Karpas-422 (cell line): ENCODE measurements at regions not wholly inside any gene's neighbourhood (a gene's known extent, or its start where the extent isn't known, plus 50 kb on each side); places are given as distances from the start of the nearest gene placed in this dataset.

ENCODE experiments used
- DNase-seq: peaks from one replicate; pipeline ENCODE4 v3.0.0-alpha.2; 2015
- H2AFZ ChIP-seq: fragments of 200-600 bp; sonication (generic); 2 replicates; pipeline ENCODE4 v1.6.1; 2014; ENCODE audit warnings: antibody characterized with exemption, low read length, mixed read lengths
- H3K27ac ChIP-seq: fragments of 200-600 bp; sonication (generic); 2 replicates; pipeline ENCODE4 v1.5.1; 2014; ENCODE audit warnings: mild to moderate bottlenecking, low read length, moderate library complexity
- H3K27me3 ChIP-seq: fragments of 200-600 bp; sonication (generic); 2 replicates; pipeline ENCODE4 v1.6.1; 2014; ENCODE audit warnings: low read length, mixed read lengths
- H3K36me3 ChIP-seq: fragments of 200-600 bp; sonication (generic); 2 replicates; pipeline ENCODE4 v1.6.1; 2014; ENCODE audit warnings: low read length, mixed read lengths; ENCODE audit not compliant: insufficient read depth
- H3K4me1 ChIP-seq: fragments of 200-600 bp; sonication (generic); 2 replicates; pipeline ENCODE4 v1.6.1; 2014; ENCODE audit warnings: mild to moderate bottlenecking, low read length, mixed read lengths
- H3K4me2 ChIP-seq: fragments of 200-600 bp; sonication (generic); 2 replicates; pipeline ENCODE4 v1.6.1; 2014; ENCODE audit warnings: low read length, low read depth, mild to moderate bottlenecking; ENCODE audit not compliant: poor library complexity, severe bottlenecking
- H3K4me3 ChIP-seq: fragments of 200-600 bp; sonication (generic); 2 replicates; pipeline ENCODE4 v1.5.1; 2014; ENCODE audit warnings: mild to moderate bottlenecking, antibody characterized with exemption, low read length, mixed read lengths
- H3K79me2 ChIP-seq: fragments of 200-600 bp; sonication (generic); 2 replicates; pipeline ENCODE4 v1.6.1; 2014; ENCODE audit warnings: mild to moderate bottlenecking, low read length, mixed read lengths
- H3K9ac ChIP-seq: fragments of 200-600 bp; sonication (generic); 2 replicates; pipeline ENCODE4 v1.6.0; 2014; ENCODE audit warnings: low read length
- H3K9me2 ChIP-seq: fragments of 200-600 bp; sonication (generic), shearing (Covaris generic); replicated peaks from 2 replicates; pipeline ENCODE4 v1.6.0; 2014; ENCODE audit warnings: mild to moderate bottlenecking, low read length, moderate library complexity; ENCODE audit not compliant: insufficient read depth
- H3K9me3 ChIP-seq: fragments of 300-700, 200-600 bp; sonication (generic); 2 replicates; pipeline ENCODE4 v1.6.1; 2014; ENCODE audit warnings: low read length, mixed read lengths
- H4K20me1 ChIP-seq: fragments of 200-600 bp; sonication (generic); 2 replicates; pipeline ENCODE4 v1.6.1; 2014; ENCODE audit warnings: mild to moderate bottlenecking, antibody characterized with exemption, low read length, low read depth; ENCODE audit not compliant: insufficient read depth

GRCh38 chr11:28673691-28674432, 565.7 kb downstream of the METTL15 start:
- DNase-seq = no peak
- H3K79me2 ChIP-seq = no peaks in the 10 kb centered on the region
- no peak overlapping the region for H3K9ac ChIP-seq
- no peaks in the 10 kb centered on the region for H3K9me2 ChIP-seq
- H3K36me3 ChIP-seq = no peaks in the 10 kb centered on the region
- H2AFZ ChIP-seq = no peak overlapping the region
- H3K27me3 ChIP-seq = no peaks in the 10 kb centered on the region
- H3K27ac ChIP-seq = no peak overlapping the region
- H3K4me2 ChIP-seq = no peak overlapping the region
- no peak overlapping the region for H3K4me3 ChIP-seq
- no peaks in the 10 kb centered on the region for H3K9me3 ChIP-seq
- H4K20me1 ChIP-seq = no peaks in the 10 kb centered on the region
- H3K4me1 ChIP-seq = no peaks in the 10 kb centered on the region

- H3K79me2 ChIP-seq = no peaks in the 10 kb centered on the region
- no peak overlapping the region for H3K27ac ChIP-seq
- H3K4me2 ChIP-seq = no peak overlapping the region
- no peaks in the 10 kb centered on the region for H3K4me1 ChIP-seq
- no peak overlapping the region for H3K9ac ChIP-seq
- H3K9me2 ChIP-seq = no peaks in the 10 kb centered on the region
- no peaks in the 10 kb centered on the region for H4K20me1 ChIP-seq
- H3K4me3 ChIP-seq = no peak overlapping the region
- no peaks in the 10 kb centered on the region for H3K36me3 ChIP-seq
- H3K27me3 ChIP-seq = no peaks in the 10 kb centered on the region
- H2AFZ ChIP-seq = no peak overlapping the region
- H3K9me3 ChIP-seq = no peaks in the 10 kb centered on the region
- DNase-seq = no peak
Measured at GRCh38 chr11:28671274-28671673, 563.1 kb downstream of the METTL15 start.

- H3K9me2 ChIP-seq = no peaks in the 10 kb centered on the region
- no peak overlapping the region for H3K27ac ChIP-seq
- H3K4me2 ChIP-seq = no peak overlapping the region
- no peaks in the 10 kb centered on the region for H3K4me1 ChIP-seq
- no peak overlapping the region for H3K4me3 ChIP-seq
- H3K36me3 ChIP-seq = no peaks in the 10 kb centered on the region
- no peaks in the 10 kb centered on the region for H3K9me3 ChIP-seq
- H3K27me3 ChIP-seq = no peaks in the 10 kb centered on the region; the same call in 1 of the 2 replicates
- no peak overlapping the region for H2AFZ ChIP-seq
- DNase-seq = no peak
- no peaks in the 10 kb centered on the region for H3K79me2 ChIP-seq
- no peak overlapping the region for H3K9ac ChIP-seq
- H4K20me1 ChIP-seq = no peaks in the 10 kb centered on the region
Measured at GRCh38 chr11:28666632-28667031, 558.4 kb downstream of the METTL15 start.

- Histone ChIP-seq H3K9ac (no peak overlapping the region), H3K4me1 (no peaks in the 10 kb centered on the region), H3K9me2 (no peaks in the 10 kb centered on the region), H3K36me3 (no peaks in the 10 kb centered on the region), H2AFZ (no peak overlapping the region), H4K20me1 (no peaks in the 10 kb centered on the region), H3K27me3 (no peaks in the 10 kb centered on the region; the same call in 1 of the 2 replicates), H3K79me2 (no peaks in the 10 kb centered on the region), H3K4me3 (no peak overlapping the region), H3K9me3 (no peaks in the 10 kb centered on the region), H3K27ac (no peak overlapping the region), H3K4me2 (no peak overlapping the region)
- DNase-seq = no peak
Measured at GRCh38 chr11:28659716-28660348, 551.6 kb downstream of the METTL15 start.

GRCh38 chr11:28657378-28658030, 549.3 kb downstream of the METTL15 start:
- DNase-seq = no peak
- Histone ChIP-seq H2AFZ (no peak overlapping the region), H3K4me1 (no peaks in the 10 kb centered on the region), H3K9ac (no peak overlapping the region), H3K4me2 (no peak overlapping the region), H4K20me1 (no peaks in the 10 kb centered on the region), H3K27me3 (no peaks in the 10 kb centered on the region), H3K4me3 (no peak overlapping the region), H3K36me3 (no peaks in the 10 kb centered on the region), H3K27ac (no peak overlapping the region), H3K9me3 (no peaks in the 10 kb centered on the region), H3K9me2 (no peaks in the 10 kb centered on the region), H3K79me2 (no peaks in the 10 kb centered on the region)

GRCh38 chr11:28654191-28654590, 546.0 kb downstream of the METTL15 start:
- H3K4me1 ChIP-seq = no peaks in the 10 kb centered on the region
- no peak overlapping the region for H2AFZ ChIP-seq
- H4K20me1 ChIP-seq = no peaks in the 10 kb centered on the region
- no peak overlapping the region for H3K4me2 ChIP-seq
- DNase-seq = no peak
- no peaks in the 10 kb centered on the region for H3K9me2 ChIP-seq
- H3K4me3 ChIP-seq = no peak overlapping the region
- H3K36me3 ChIP-seq = no peaks in the 10 kb centered on the region
- H3K9ac ChIP-seq = no peak overlapping the region
- H3K79me2 ChIP-seq = no peaks in the 10 kb centered on the region
- no peaks in the 10 kb centered on the region for H3K27me3 ChIP-seq
- no peak overlapping the region for H3K27ac ChIP-seq
- H3K9me3 ChIP-seq = no peaks in the 10 kb centered on the region

- no peak overlapping the region for H3K4me2 ChIP-seq
- no peaks in the 10 kb centered on the region for H3K9me2 ChIP-seq
- no peaks in the 10 kb centered on the region for H3K4me1 ChIP-seq
- H3K27me3 ChIP-seq = no peaks in the 10 kb centered on the region
- H4K20me1 ChIP-seq = no peaks in the 10 kb centered on the region
- H3K9ac ChIP-seq = no peak overlapping the region
- no peaks in the 10 kb centered on the region for H3K36me3 ChIP-seq
- no peak overlapping the region for H3K27ac ChIP-seq
- no peak overlapping the region for H2AFZ ChIP-seq
- no peak for DNase-seq
- no peaks in the 10 kb centered on the region for H3K9me3 ChIP-seq
- H3K4me3 ChIP-seq = no peak overlapping the region
- no peaks in the 10 kb centered on the region for H3K79me2 ChIP-seq
Measured at GRCh38 chr11:28649922-28650321, 541.7 kb downstream of the METTL15 start.

- Histone ChIP-seq H4K20me1 (no peaks in the 10 kb centered on the region), H3K9me3 (no peaks in the 10 kb centered on the region), H3K4me1 (no peaks in the 10 kb centered on the region), H2AFZ (no peak overlapping the region), H3K9ac (no peak overlapping the region), H3K27me3 (no peaks in the 10 kb centered on the region), H3K27ac (no peak overlapping the region), H3K79me2 (no peaks in the 10 kb centered on the region), H3K4me2 (no peak overlapping the region), H3K9me2 (no peaks in the 10 kb centered on the region), H3K36me3 (no peaks in the 10 kb centered on the region), H3K4me3 (no peak overlapping the region)
- DNase-seq = no peak
Measured at GRCh38 chr11:28636566-28636965, 528.4 kb downstream of the METTL15 start.
